NCI-H2196 (cell line): ENCODE measurements at regions not wholly inside any gene's neighbourhood (a gene's known extent, or its start where the extent isn't known, plus 50 kb on each side); places are given as distances from the start of the nearest gene placed in this dataset.

Experiments
- DNase-seq: peaks from one replicate; lab custom pipeline; 2025; ENCODE audit not compliant: unreplicated experiment; lab: John Stamatoyannopoulos, UW

- no peak for DNase-seq
Observed at GRCh38 chr2:34365932-34366331, 766.8 kb upstream of the FAM98A start.

GRCh38 chr2:34365512-34365911 lies 766.4 kb upstream of the FAM98A start:
- no peak for DNase-seq

- no peak for DNase-seq
Observed at GRCh38 chr2:34353509-34354113, 754.5 kb upstream of the FAM98A start.

GRCh38 chr2:34349527-34349926 lies 750.4 kb upstream of the FAM98A start:
- no peak for DNase-seq

- DNase-seq, result no peak
Observed at GRCh38 chr2:34345030-34345429, 745.9 kb upstream of the FAM98A start.

- no peak for DNase-seq
Observed at GRCh38 chr2:34340307-34340706, 741.2 kb upstream of the FAM98A start.

GRCh38 chr2:34337735-34338134 lies 738.6 kb upstream of the FAM98A start:
- no peak for DNase-seq

GRCh38 chr2:34332813-34333212 lies 733.7 kb upstream of the FAM98A start:
- no peak for DNase-seq

GRCh38 chr2:34320056-34320455 lies 721.0 kb upstream of the FAM98A start:
- DNase-seq, result no peak

GRCh38 chr2:34317797-34318196 lies 718.7 kb upstream of the FAM98A start:
- DNase-seq, result no peak

GRCh38 chr2:34316788-34317187 lies 717.7 kb upstream of the FAM98A start:
- DNase-seq, result no peak

- DNase-seq, result no peak
Observed at GRCh38 chr2:34311816-34312215, 712.7 kb upstream of the FAM98A start.

- DNase-seq, result no peak
Observed at GRCh38 chr2:34308140-34308539, 709.0 kb upstream of the FAM98A start.

GRCh38 chr2:34307636-34308035 lies 708.5 kb upstream of the FAM98A start:
- DNase-seq, result no peak

GRCh38 chr2:34306745-34307144 lies 707.6 kb upstream of the FAM98A start:
- DNase-seq, result no peak

GRCh38 chr2:34305587-34305986 lies 706.5 kb upstream of the FAM98A start:
- DNase-seq, result no peak

- no peak for DNase-seq
Observed at GRCh38 chr2:34294961-34295360, 695.9 kb upstream of the FAM98A start.

- DNase-seq, result no peak
Observed at GRCh38 chr2:34291076-34291475, 692.0 kb upstream of the FAM98A start.

- no peak for DNase-seq
Observed at GRCh38 chr2:34288016-34288415, 688.9 kb upstream of the FAM98A start.

GRCh38 chr2:34280606-34281005 lies 681.5 kb upstream of the FAM98A start:
- DNase-seq, result no peak

- no peak for DNase-seq
Observed at GRCh38 chr2:34266908-34267697, 668.0 kb upstream of the FAM98A start.

GRCh38 chr2:34261701-34262100 lies 662.6 kb upstream of the FAM98A start:
- DNase-seq, result no peak
